NCI-H2107 (cell line): ENCODE measurements at regions not wholly inside any gene's neighbourhood (a gene's known extent, or its start where the extent isn't known, plus 50 kb on each side); places are given as distances from the start of the nearest gene placed in this dataset.
"Not testable (repeated sequence)": the region's sequence is repeated elsewhere in the genome, so short reads cannot be mapped to it uniquely, and the experiment has no call there.

Source experiments
- DNase-seq: peaks from one replicate; lab custom pipeline; 2025; lab: John Stamatoyannopoulos, UW

GRCh38 chr1:89436856-89437255, 73.0 kb downstream of the GBP6 start:
- DNase-seq, result no peak

GRCh38 chr1:89438301-89438700, 74.4 kb downstream of the GBP6 start:
- not testable (repeated sequence) for DNase-seq

- DNase-seq, result no peak
Observed at GRCh38 chr1:89440911-89441310, 77.1 kb downstream of the GBP6 start.

- no peak for DNase-seq
Observed at GRCh38 chr1:89444791-89445190, 79.8 kb upstream of the LRRC8B start.

GRCh38 chr1:89451011-89451410, 73.6 kb upstream of the LRRC8B start:
- no peak for DNase-seq

GRCh38 chr1:89453123-89453972, 71.3 kb upstream of the LRRC8B start:
- no peak for DNase-seq

- DNase-seq, result peak; percentile 67
Observed at GRCh38 chr1:89454845-89455521, 69.6 kb upstream of the LRRC8B start.

- no peak for DNase-seq
Observed at GRCh38 chr1:89457046-89457445, 67.6 kb upstream of the LRRC8B start.

- DNase-seq, result no peak
Observed at GRCh38 chr1:89459081-89459480, 65.5 kb upstream of the LRRC8B start.

- no peak for DNase-seq
Observed at GRCh38 chr1:89460325-89460724, 64.3 kb upstream of the LRRC8B start.

- no peak for DNase-seq
Observed at GRCh38 chr1:89462250-89462649, 62.4 kb upstream of the LRRC8B start.

GRCh38 chr1:89464008-89464407, 60.6 kb upstream of the LRRC8B start:
- DNase-seq, result no peak

GRCh38 chr1:89465201-89465600, 59.4 kb upstream of the LRRC8B start:
- DNase-seq, result peak; percentile 10

- DNase-seq, result no peak
Observed at GRCh38 chr1:89466307-89466930, 58.2 kb upstream of the LRRC8B start.

GRCh38 chr1:89472253-89472652, 52.4 kb upstream of the LRRC8B start:
- no peak for DNase-seq

GRCh38 chr1:89472886-89473417, 51.7 kb upstream of the LRRC8B start:
- no peak for DNase-seq
